IMR-90 (cell line): ENCODE measurements at regions not wholly inside any gene's neighbourhood (a gene's known extent, or its start where the extent isn't known, plus 50 kb on each side); places are given as distances from the start of the nearest gene placed in this dataset.

ENCODE experiments used
- ATAC-seq: fragments of 200-7000 bp; cut with Tn5 transposase; 2 replicates; pipeline ENCODE4 v1.9.1; 2020; ENCODE audit warnings: low read depth, mild to moderate bottlenecking, moderate library complexity
- BruUV-seq: library from RNA; stranded (reverse); fragments of 400-500 nt; replicated peaks from 2 replicates; lab custom pipeline; 2021; lab: Mats Ljungman, UMichigan
- CTCF ChIA-PET: fragments of 300-600 bp; formaldehyde crosslinking; extraction: SDS; loops from one replicate; lab custom pipeline; 2021; ENCODE audit warnings: antibody characterized with exemption; lab: Yijun Ruan, JAX
- POLR2A ChIA-PET: fragments of 300-600 bp; sonication (Branson Sonifier 250); formaldehyde crosslinking; loops from one replicate; lab custom pipeline; 2022; ENCODE audit warnings: antibody characterized with exemption; ENCODE audit not compliant: unreplicated experiment; lab: Charles Lee
- DNase-seq: peaks from one replicate; pipeline ENCODE4 v3.0.0; 2013
- H2AFZ ChIP-seq: replicated peaks from 2 replicates; pipeline ENCODE3; 2013; ENCODE audit warnings: low read length, mild to moderate bottlenecking; ENCODE audit not compliant: poor library complexity
- H2AK5ac ChIP-seq: 2 replicates; pipeline ENCODE4 v1.6.1; 2013; ENCODE audit warnings: low read depth, low read length, inconsistent platforms
- H2AK9ac ChIP-seq: replicated peaks from 2 replicates; pipeline ENCODE3; 2013; ENCODE audit warnings: mild to moderate bottlenecking, low read depth, low read length, moderate library complexity; ENCODE audit not compliant: poor library complexity
- H2BK120ac ChIP-seq: 2 replicates; pipeline ENCODE4 v1.6.1; 2013; ENCODE audit warnings: low read depth, low read length, inconsistent platforms
- H2BK15ac ChIP-seq: 3 replicates; pipeline ENCODE4 v1.6.1; 2013; ENCODE audit warnings: low read depth, low read length, inconsistent platforms
- H2BK20ac ChIP-seq: 2 replicates; pipeline ENCODE4 v1.6.1; 2013; ENCODE audit warnings: low read depth, mild to moderate bottlenecking, inconsistent platforms, low read length, moderate library complexity
- H2BK5ac ChIP-seq: 2 replicates; pipeline ENCODE4 v1.6.1; 2013; ENCODE audit warnings: mild to moderate bottlenecking, low read depth, low read length, inconsistent platforms; ENCODE audit not compliant: poor library complexity, severe bottlenecking
- H3K14ac ChIP-seq: replicated peaks from 2 replicates; pipeline ENCODE4 v1.6.1; 2013; ENCODE audit warnings: low read depth, low read length, inconsistent platforms
- H3K18ac ChIP-seq: 2 replicates; pipeline ENCODE4 v1.6.1; 2013; ENCODE audit warnings: low read depth, low read length, control low read depth
- H3K23ac ChIP-seq: 2 replicates; pipeline ENCODE4 v1.6.1; 2013; ENCODE audit warnings: low read depth, low read length, inconsistent platforms
- H3K27ac ChIP-seq: 2 replicates; pipeline ENCODE4 v1.5.1; 2013; ENCODE audit warnings: mild to moderate bottlenecking, control low read depth, low read length; ENCODE audit not compliant: insufficient read depth
- H3K27me3 ChIP-seq: 2 replicates; pipeline ENCODE4 v1.6.1; 2013; ENCODE audit warnings: low read length; ENCODE audit not compliant: control insufficient read depth, insufficient read depth
- H3K36me3 ChIP-seq: 2 replicates; pipeline ENCODE4 v1.6.1; 2013; ENCODE audit warnings: low read length, mixed read lengths; ENCODE audit not compliant: control insufficient read depth, insufficient read depth
- H3K4ac ChIP-seq: 2 replicates; pipeline ENCODE4 v1.6.1; 2013; ENCODE audit warnings: low read depth, low read length, inconsistent platforms
- H3K4me1 ChIP-seq: 2 replicates; pipeline ENCODE4 v1.6.1; 2013; ENCODE audit warnings: low read length, mixed read lengths; ENCODE audit not compliant: control insufficient read depth, insufficient read depth
- H3K4me2 ChIP-seq: 2 replicates; pipeline ENCODE4 v1.6.1; 2013; ENCODE audit warnings: low read depth, mild to moderate bottlenecking, control low read depth, low read length, moderate library complexity
- H3K4me3 ChIP-seq: 2 replicates; pipeline ENCODE4 v1.5.1; 2013; ENCODE audit warnings: low read depth, mild to moderate bottlenecking, control low read depth, low read length, moderate library complexity; ENCODE audit not compliant: insufficient read depth
- H3K56ac ChIP-seq: 2 replicates; pipeline ENCODE4 v1.6.1; 2013; ENCODE audit warnings: low read length, inconsistent platforms; ENCODE audit not compliant: insufficient read depth; ENCODE audit errors: extremely low read depth
- H3K79me1 ChIP-seq, 2 experiments: 2 replicates each; pipeline ENCODE4 v1.6.1; 2013; ENCODE audit warnings: low read length in 2 of 2, inconsistent platforms in 1 of 2, low read depth in 1 of 2
- H3K9ac ChIP-seq: 2 replicates; pipeline ENCODE4 v1.6.1; 2013; ENCODE audit warnings: low read depth, low read length, control low read depth
- H3K9me1 ChIP-seq: 2 replicates; pipeline ENCODE4 v1.6.1; 2013; ENCODE audit warnings: low read length, inconsistent platforms; ENCODE audit not compliant: insufficient read depth
- H3K9me3 ChIP-seq: 2 replicates; pipeline ENCODE4 v1.6.1; 2013; ENCODE audit warnings: low read length; ENCODE audit not compliant: control insufficient read depth, insufficient read depth
- H4K20me1 ChIP-seq: 2 replicates; pipeline ENCODE4 v1.6.1; 2013; ENCODE audit warnings: low read length, inconsistent platforms; ENCODE audit not compliant: insufficient read depth
- H4K5ac ChIP-seq: 2 replicates; pipeline ENCODE4 v1.6.1; 2013; ENCODE audit warnings: mild to moderate bottlenecking, low read depth, low read length, control low read depth
- H4K8ac ChIP-seq, 2 experiments: 2 replicates each; pipeline ENCODE4 v1.6.1; 2013; ENCODE audit warnings: low read depth in 2 of 2, low read length in 2 of 2, control low read depth in 1 of 2, inconsistent platforms in 1 of 2
- H4K91ac ChIP-seq: 2 replicates; pipeline ENCODE4 v1.6.1; 2013; ENCODE audit warnings: low read depth, low read length, inconsistent platforms; ENCODE audit not compliant: insufficient read depth
- BHLHE40 ChIP-seq: fragments of 150-350 bp; IDR thresholded peaks from 2 replicates; pipeline ENCODE4 v1.6.1; 2016; ENCODE audit warnings: mild to moderate bottlenecking, low read depth, low read length
- CEBPB ChIP-seq: IDR thresholded peaks from 2 replicates; pipeline ENCODE4 v1.6.1; 2012; ENCODE audit warnings: low read depth, low read length, improper control_type of control experiment
- CHD1 ChIP-seq: IDR thresholded peaks from 2 replicates; pipeline ENCODE4 v1.6.1; 2012; ENCODE audit warnings: low read depth, low read length, improper control_type of control experiment
- FOS ChIP-seq: fragments of 150-350 bp; IDR thresholded peaks from 2 replicates; pipeline ENCODE4 v1.6.1; 2016; ENCODE audit warnings: low read depth, low read length
- MAFK ChIP-seq: IDR thresholded peaks from 2 replicates; pipeline ENCODE4 v1.6.1; 2012; ENCODE audit warnings: low read depth, low read length, improper control_type of control experiment
- MAZ ChIP-seq: IDR thresholded peaks from 2 replicates; pipeline ENCODE4 v1.6.1; 2012; ENCODE audit warnings: low read depth, mild to moderate bottlenecking, low read length, improper control_type of control experiment, moderate library complexity, borderline replicate concordance
- MXI1 ChIP-seq: IDR thresholded peaks from 2 replicates; pipeline ENCODE4 v1.6.1; 2012; ENCODE audit warnings: low read depth, mild to moderate bottlenecking, low read length, moderate library complexity, borderline replicate concordance
- NFE2L2 ChIP-seq: fragments of 150-350 bp; IDR thresholded peaks from 2 replicates; pipeline ENCODE4 v1.6.1; 2016; ENCODE audit warnings: low read depth, mild to moderate bottlenecking, low read length
- POLR2A ChIP-seq: IDR thresholded peaks from 2 replicates; pipeline ENCODE4 v1.6.1; 2012; ENCODE audit warnings: mild to moderate bottlenecking, low read depth, low read length
- RAD21 ChIP-seq: IDR thresholded peaks from 2 replicates; pipeline ENCODE4 v1.6.1; 2012; ENCODE audit warnings: low read length, improper control_type of control experiment
- RCOR1 ChIP-seq: IDR thresholded peaks from 2 replicates; pipeline ENCODE4 v1.6.1; 2012; ENCODE audit warnings: mild to moderate bottlenecking, low read length, improper control_type of control experiment; ENCODE audit not compliant: insufficient replicate concordance
- RFX5 ChIP-seq: IDR thresholded peaks from 2 replicates; pipeline ENCODE4 v1.8.0; 2012; ENCODE audit warnings: low read depth, mild to moderate bottlenecking, low read length, moderate library complexity
- SMC3 ChIP-seq: fragments of 150-350 bp; IDR thresholded peaks from 2 replicates; pipeline ENCODE4 v1.6.1; 2016; ENCODE audit warnings: low read depth, mild to moderate bottlenecking, antibody characterized with exemption, low read length, moderate library complexity
- WGBS, 2 experiments: methylation state at CpG; one replicate each; pipeline versions ENCODE4 v1.1.5 to v1.1.7; 2013; ENCODE audit warnings: missing lambda C conversion rate in 2 of 2; ENCODE audit not compliant: insufficient read length in 1 of 2; ENCODE audit errors: extremely low coverage in 2 of 2; 5-methylcytosine and 5-hydroxymethylcytosine counted together
- dilution Hi-C: fragments of 300-500 bp; cut with HindIII; formaldehyde crosslinking; loops from one replicate; pipeline ENCODE4 v1.14.3; 2018; ENCODE audit warnings: low sequenced_read_pairs; ENCODE audit not compliant: unreplicated experiment
- in situ Hi-C: fragments of 300-500 bp; cut with MboI; formaldehyde crosslinking; loops from 3 replicates; pipeline ENCODE4 v1.14.3; 2019; ENCODE audit warnings: low sequenced_read_pairs, inconsistent platforms, mixed read lengths
- intact Hi-C: fragments of 100-400 bp; cut with micrococcal nuclease; formaldehyde crosslinking; loops from 2 replicates; pipeline ENCODE4 v1.10.0; 2022
- TF ChIP-seq, protein P1 (sequence below): conservative IDR thresholded peaks from 2 replicates; pipeline ENCODE4 v1.5.1; 2012; ENCODE audit warnings: mild to moderate bottlenecking, low read depth, low read length, improper control_type of control experiment
- TF ChIP-seq, protein P2 (sequence below): fragments of 150-350 bp; IDR thresholded peaks from 2 replicates; pipeline ENCODE4 v1.6.1; 2016; ENCODE audit warnings: low read depth, mild to moderate bottlenecking, low read length, moderate library complexity, borderline replicate concordance
- TF ChIP-seq, protein P3 (sequence below): fragments of 150-350 bp; IDR thresholded peaks from 2 replicates; pipeline ENCODE4 v1.6.1; 2017; ENCODE audit warnings: mild to moderate bottlenecking, antibody characterized with exemption, low read length, low read depth

DNA sequence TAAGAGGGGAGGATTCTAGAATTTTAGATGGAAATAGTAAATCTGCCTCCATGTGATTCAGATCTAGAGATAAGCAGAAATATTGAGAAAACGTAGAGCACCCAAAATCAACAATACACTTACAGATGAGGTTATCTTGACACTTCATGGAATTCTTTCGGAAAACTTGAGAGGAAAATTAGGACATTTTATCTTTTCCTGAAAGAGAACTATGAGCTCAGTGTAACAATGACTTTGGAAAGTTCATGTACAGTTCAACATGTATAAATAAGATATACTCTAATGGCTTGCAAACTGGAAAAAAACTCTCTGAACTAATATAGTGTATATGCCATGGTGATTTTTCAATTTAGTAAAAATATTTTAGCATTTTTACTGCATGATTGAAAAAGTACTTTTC is 338.1 kb upstream of the NEGR1 start:
- no peaks in the 10 kb centered on the region for H3K9me3 ChIP-seq
- H2AK9ac ChIP-seq, result no peak overlapping the region
- no peak overlapping the region for H3K18ac ChIP-seq
- BruUV-seq, result no TSS peak
- POLR2A ChIA-PET, result no interaction called here
- no peak overlapping the region for H2BK20ac ChIP-seq
- H3K4ac ChIP-seq, result no peak overlapping the region
- no peak overlapping the region for H3K4me3 ChIP-seq
- no peak overlapping the region for H3K56ac ChIP-seq
- H2BK120ac ChIP-seq, result no peak overlapping the region
- no peaks in the 10 kb centered on the region for H3K36me3 ChIP-seq
- no peak overlapping the region for H3K27ac ChIP-seq
- no peak overlapping the region for H3K14ac ChIP-seq
- no peaks in the 10 kb centered on the region for H3K4me1 ChIP-seq
- H2AFZ ChIP-seq, result no peak overlapping the region
- dilution Hi-C loops (no loop called here), in situ Hi-C loops (no loop called here), intact Hi-C loops (loop anchor here (5.0 kb wide), 1 partner anchor 433 kb away; no protein-coding TSS in a partner anchor)
- H3K4me2 ChIP-seq, result no peak overlapping the region
- no CpG with 5 or more reads among the region's 2 CpGs for WGBS, 2 experiments
- H4K5ac ChIP-seq, result no peak overlapping the region
- no peaks in the 10 kb centered on the region for H3K27me3 ChIP-seq
- CTCF ChIA-PET, result no interaction called here
- no peak overlapping the region for H2BK15ac ChIP-seq
- no peak overlapping the region for H2BK5ac ChIP-seq
- H2AK5ac ChIP-seq, result no peak overlapping the region
- no peaks in the 10 kb centered on the region for H3K9me1 ChIP-seq
- H3K79me1 ChIP-seq, result no peaks in the 10 kb centered on the region
- DNase-seq (no peak), ATAC-seq (no peak)
- no peak overlapping the region for H3K9ac ChIP-seq
- no peak overlapping the region for H3K23ac ChIP-seq
- H4K91ac ChIP-seq, result no peak overlapping the region
- TF ChIP-seq RFX5, result no peak
- no peak for TF ChIP-seq RCOR1
- TF ChIP-seq, protein P1, sequence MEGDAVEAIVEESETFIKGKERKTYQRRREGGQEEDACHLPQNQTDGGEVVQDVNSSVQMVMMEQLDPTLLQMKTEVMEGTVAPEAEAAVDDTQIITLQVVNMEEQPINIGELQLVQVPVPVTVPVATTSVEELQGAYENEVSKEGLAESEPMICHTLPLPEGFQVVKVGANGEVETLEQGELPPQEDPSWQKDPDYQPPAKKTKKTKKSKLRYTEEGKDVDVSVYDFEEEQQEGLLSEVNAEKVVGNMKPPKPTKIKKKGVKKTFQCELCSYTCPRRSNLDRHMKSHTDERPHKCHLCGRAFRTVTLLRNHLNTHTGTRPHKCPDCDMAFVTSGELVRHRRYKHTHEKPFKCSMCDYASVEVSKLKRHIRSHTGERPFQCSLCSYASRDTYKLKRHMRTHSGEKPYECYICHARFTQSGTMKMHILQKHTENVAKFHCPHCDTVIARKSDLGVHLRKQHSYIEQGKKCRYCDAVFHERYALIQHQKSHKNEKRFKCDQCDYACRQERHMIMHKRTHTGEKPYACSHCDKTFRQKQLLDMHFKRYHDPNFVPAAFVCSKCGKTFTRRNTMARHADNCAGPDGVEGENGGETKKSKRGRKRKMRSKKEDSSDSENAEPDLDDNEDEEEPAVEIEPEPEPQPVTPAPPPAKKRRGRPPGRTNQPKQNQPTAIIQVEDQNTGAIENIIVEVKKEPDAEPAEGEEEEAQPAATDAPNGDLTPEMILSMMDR, result no peak
- TF ChIP-seq MAFK, result no peak
- TF ChIP-seq MAZ, result no peak
- no peak for TF ChIP-seq RAD21
- TF ChIP-seq CEBPB, result no peak
- TF ChIP-seq, protein P2, sequence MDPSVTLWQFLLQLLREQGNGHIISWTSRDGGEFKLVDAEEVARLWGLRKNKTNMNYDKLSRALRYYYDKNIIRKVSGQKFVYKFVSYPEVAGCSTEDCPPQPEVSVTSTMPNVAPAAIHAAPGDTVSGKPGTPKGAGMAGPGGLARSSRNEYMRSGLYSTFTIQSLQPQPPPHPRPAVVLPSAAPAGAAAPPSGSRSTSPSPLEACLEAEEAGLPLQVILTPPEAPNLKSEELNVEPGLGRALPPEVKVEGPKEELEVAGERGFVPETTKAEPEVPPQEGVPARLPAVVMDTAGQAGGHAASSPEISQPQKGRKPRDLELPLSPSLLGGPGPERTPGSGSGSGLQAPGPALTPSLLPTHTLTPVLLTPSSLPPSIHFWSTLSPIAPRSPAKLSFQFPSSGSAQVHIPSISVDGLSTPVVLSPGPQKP, result no peak
- no peak for TF ChIP-seq CHD1
- TF ChIP-seq POLR2A, result no peak
- no peak for TF ChIP-seq SMC3
- TF ChIP-seq FOS, result no peak
- TF ChIP-seq NFE2L2, result no peak
- TF ChIP-seq, protein P3, sequence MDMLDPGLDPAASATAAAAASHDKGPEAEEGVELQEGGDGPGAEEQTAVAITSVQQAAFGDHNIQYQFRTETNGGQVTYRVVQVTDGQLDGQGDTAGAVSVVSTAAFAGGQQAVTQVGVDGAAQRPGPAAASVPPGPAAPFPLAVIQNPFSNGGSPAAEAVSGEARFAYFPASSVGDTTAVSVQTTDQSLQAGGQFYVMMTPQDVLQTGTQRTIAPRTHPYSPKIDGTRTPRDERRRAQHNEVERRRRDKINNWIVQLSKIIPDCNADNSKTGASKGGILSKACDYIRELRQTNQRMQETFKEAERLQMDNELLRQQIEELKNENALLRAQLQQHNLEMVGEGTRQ, result no peak
- TF ChIP-seq MXI1, result no peak
- TF ChIP-seq BHLHE40, result no peak
- H4K20me1 ChIP-seq, result no peaks in the 10 kb centered on the region
- H4K8ac ChIP-seq, result no peak overlapping the region
